GM12878 (cell line): ENCODE measurements at regions not wholly inside any gene's neighbourhood (a gene's known extent, or its start where the extent isn't known, plus 50 kb on each side); places are given as distances from the start of the nearest gene placed in this dataset.

Experiments
- ATAC-seq: fragments of 200-7000 bp; cut with Tn5 transposase; 3 replicates; pipeline ENCODE4 v1.9.1; 2020; ENCODE audit warnings: mild to moderate bottlenecking, moderate library complexity
- BruUV-seq: library from RNA; stranded (reverse); fragments of 400-500 nt; replicated peaks from 2 replicates; lab custom pipeline; 2021; lab: Mats Ljungman, UMichigan
- CTCF ChIA-PET: fragments of 300-600 bp; sonication (Branson Sonifier 250); formaldehyde crosslinking; extraction: SDS; loops from one replicate; lab custom pipeline; 2021; ENCODE audit warnings: inconsistent platforms; lab: Yijun Ruan, JAX
- POLR2A ChIA-PET: fragments of 350-600 bp; formaldehyde crosslinking; extraction: SDS; loops from one replicate; lab custom pipeline; 2021; ENCODE audit warnings: inconsistent platforms; lab: Charles Lee
- RAD21 ChIA-PET: fragments of 300-600 bp; sonication (Branson Sonifier 250); formaldehyde crosslinking; loops from one replicate; lab custom pipeline; 2023; ENCODE audit warnings: antibody characterized with exemption; ENCODE audit not compliant: unreplicated experiment; lab: Charles Lee
- SMC1A ChIA-PET: fragments of 300-600 bp; sonication (Branson Sonifier 250); formaldehyde crosslinking; loops from one replicate; lab custom pipeline; 2023; ENCODE audit not compliant: unreplicated experiment, uncharacterized antibody; lab: Charles Lee
- DNase-seq: peaks from one replicate; pipeline ENCODE4 v3.0.0-alpha.2; 2011; ENCODE audit warnings: low read depth, low spot score
- FAIRE-seq: peaks from 3 replicates; lab custom pipeline; 2011; peaks lifted over from hg19 to GRCh38; lab: Jason Lieb, UNC
- H2AFZ ChIP-seq: 2 replicates; pipeline ENCODE4 v1.6.0; 2011; ENCODE audit warnings: low read depth, low read length, control low read depth; ENCODE audit not compliant: control insufficient read depth
- H3K27ac ChIP-seq: 2 replicates; pipeline ENCODE4 v1.5.1; 2011; ENCODE audit warnings: control low read depth; ENCODE audit not compliant: control insufficient read depth, insufficient read depth
- H3K27me3 ChIP-seq, 2 experiments: replicated peaks in 1 of 2; 2 replicates each; pipeline versions ENCODE4 v1.6.0 to v1.6.1; 2011; ENCODE audit warnings: low read length in 1 of 2; ENCODE audit not compliant: control insufficient read depth in 2 of 2, insufficient read depth in 2 of 2
- H3K36me3 ChIP-seq, 2 experiments: 2 replicates each; pipeline ENCODE4 v1.5.1; 2011; ENCODE audit warnings: low read length in 1 of 2; ENCODE audit not compliant: control insufficient read depth in 2 of 2, insufficient read depth in 2 of 2
- H3K4me1 ChIP-seq: 2 replicates; pipeline ENCODE4 v1.6.1; 2011; ENCODE audit warnings: mild to moderate bottlenecking, low read length, moderate library complexity, mixed read lengths; ENCODE audit not compliant: control insufficient read depth, insufficient read depth
- H3K4me2 ChIP-seq: 2 replicates; pipeline ENCODE4 v1.6.0; 2011; ENCODE audit warnings: control low read depth; ENCODE audit not compliant: control insufficient read depth, insufficient read depth
- H3K4me3 ChIP-seq: fragments of 200-600 bp; sonication (generic); 2 replicates; pipeline ENCODE4 v1.5.1; 2016
- H3K79me2 ChIP-seq: 2 replicates; pipeline ENCODE4 v1.6.0; 2011; ENCODE audit warnings: low read length; ENCODE audit not compliant: control insufficient read depth, insufficient read depth
- H3K9ac ChIP-seq: 2 replicates; pipeline ENCODE4 v1.8.0; 2011; ENCODE audit warnings: low read length, control low read depth, mixed read lengths; ENCODE audit not compliant: control insufficient read depth, insufficient read depth
- H3K9me3 ChIP-seq: replicated peaks from 3 replicates; pipeline ENCODE4 v1.5.1; 2011; ENCODE audit warnings: mild to moderate bottlenecking, low read length; ENCODE audit not compliant: control insufficient read depth, insufficient read depth
- H4K20me1 ChIP-seq: 2 replicates; pipeline ENCODE4 v1.6.0; 2011; ENCODE audit not compliant: control insufficient read depth, insufficient read depth
- ATF7 ChIP-seq: fragments of 450-650 bp; IDR thresholded peaks from 2 replicates; pipeline ENCODE4 v1.6.1; 2016; ENCODE audit warnings: low read depth, mild to moderate bottlenecking
- BACH1 ChIP-seq: fragments of 450-650 bp; IDR thresholded peaks from 2 replicates; pipeline ENCODE4 v1.6.1; 2017; ENCODE audit warnings: mild to moderate bottlenecking, borderline replicate concordance
- CREB1 ChIP-seq: IDR thresholded peaks from 2 replicates; pipeline ENCODE4 v1.6.1; 2012; ENCODE audit warnings: low read depth, mild to moderate bottlenecking, inconsistent platforms
- KDM1A ChIP-seq: fragments of 200-600 bp; sonication (generic); IDR thresholded peaks from 2 replicates; pipeline ENCODE4 v1.6.1; 2016; ENCODE audit warnings: borderline replicate concordance
- MTA2 ChIP-seq: fragments of 450-650 bp; IDR thresholded peaks from 2 replicates; pipeline ENCODE4 v1.6.1; 2016; ENCODE audit warnings: low read depth, mild to moderate bottlenecking, moderate library complexity
- NFXL1 ChIP-seq: fragments of 450-650 bp; IDR thresholded peaks from 2 replicates; pipeline ENCODE4 v1.6.1; 2017; ENCODE audit warnings: antibody characterized with exemption, mild to moderate bottlenecking, borderline replicate concordance
- PKNOX1 ChIP-seq: fragments of 450-650 bp; IDR thresholded peaks from 2 replicates; pipeline ENCODE4 v1.6.1; 2016; ENCODE audit warnings: mild to moderate bottlenecking
- PML ChIP-seq: IDR thresholded peaks from 2 replicates; pipeline ENCODE4 v1.6.1; 2012; ENCODE audit warnings: low read length, inconsistent platforms
- POU2F2 ChIP-seq: IDR thresholded peaks from 3 replicates; pipeline ENCODE4 v1.6.1; 2011; ENCODE audit warnings: low read depth, mild to moderate bottlenecking, low read length, borderline replicate concordance
- RELA ChIP-seq: fragments of 450-650 bp; IDR thresholded peaks from 2 replicates; pipeline ENCODE4 v1.8.0; 2014; ENCODE audit warnings: borderline replicate concordance; ENCODE audit not compliant: partially characterized antibody
- SMARCA5 ChIP-seq: fragments of 450-650 bp; IDR thresholded peaks from 2 replicates; pipeline ENCODE4 v1.6.1; 2017; ENCODE audit warnings: mild to moderate bottlenecking
- SREBF1 ChIP-seq: IDR thresholded peaks from 2 replicates; pipeline ENCODE4 v1.6.1; 2012; ENCODE audit warnings: mild to moderate bottlenecking, low read length
- STAT3 ChIP-seq: IDR thresholded peaks from 2 replicates; pipeline ENCODE4 v1.6.1; 2011; ENCODE audit warnings: low read depth, low read length, improper control_type of control experiment
- TAF1 ChIP-seq: IDR thresholded peaks from 2 replicates; pipeline ENCODE4 v1.6.1; 2011; ENCODE audit warnings: mild to moderate bottlenecking, low read depth, low read length, borderline replicate concordance
- YY1 ChIP-seq: IDR thresholded peaks from 2 replicates; pipeline ENCODE4 v1.6.1; 2011; ENCODE audit warnings: low read depth, mild to moderate bottlenecking, low read length
- WGBS: methylation state at CpG from one replicate; pipeline ENCODE4 v1.1.6; 2016; ENCODE audit warnings: low lambda C conversion rate; ENCODE audit not compliant: insufficient replicate concordance, insufficient coverage; ENCODE audit errors: missing lambda C conversion rate; 5-methylcytosine and 5-hydroxymethylcytosine counted together
- in situ Hi-C: fragments of 300-500 bp; cut with MboI; formaldehyde crosslinking; loops from 9 replicates; pipeline ENCODE4 v1.14.3; 2018; ENCODE audit warnings: mixed read lengths
- intact Hi-C: fragments of 100-400 bp; cut with micrococcal nuclease; formaldehyde crosslinking; loops from one replicate; pipeline ENCODE4 v1.14.2; 2022; ENCODE audit not compliant: unreplicated experiment
- TF ChIP-seq, protein P1 (sequence below): fragments of 450-650 bp; formaldehyde crosslinking; IDR thresholded peaks from 2 replicates; pipeline ENCODE4 v1.4.0; 2020; ENCODE audit warnings: mild to moderate bottlenecking, moderate library complexity

- ChIA-PET POLR2A (no interaction called here), CTCF (no interaction called here), RAD21 (no interaction called here), SMC1A (no interaction called here)
- no peaks in the 10 kb centered on the region for H3K27me3 ChIP-seq
- ATAC-seq (no peak), DNase-seq (no peak), FAIRE-seq (no peak)
- no peaks in the 10 kb centered on the region for H4K20me1 ChIP-seq
- H3K9ac ChIP-seq = no peak overlapping the region
- no peaks in the 10 kb centered on the region; the same call in 2 of the 3 replicates for H3K9me3 ChIP-seq
- H3K4me1 ChIP-seq = no peaks in the 10 kb centered on the region
- WGBS = 44% methylated on average over 3 of the region's 3 CpGs
- no peak overlapping the region for H3K4me3 ChIP-seq
- in situ Hi-C loops (no loop called here), intact Hi-C loops (no loop called here)
- H3K79me2 ChIP-seq = no peaks in the 10 kb centered on the region
- no peaks in the 10 kb centered on the region for H3K36me3 ChIP-seq
- no peak for TF ChIP-seq PML
- no peak for TF ChIP-seq RELA
- TF ChIP-seq, protein P1, sequence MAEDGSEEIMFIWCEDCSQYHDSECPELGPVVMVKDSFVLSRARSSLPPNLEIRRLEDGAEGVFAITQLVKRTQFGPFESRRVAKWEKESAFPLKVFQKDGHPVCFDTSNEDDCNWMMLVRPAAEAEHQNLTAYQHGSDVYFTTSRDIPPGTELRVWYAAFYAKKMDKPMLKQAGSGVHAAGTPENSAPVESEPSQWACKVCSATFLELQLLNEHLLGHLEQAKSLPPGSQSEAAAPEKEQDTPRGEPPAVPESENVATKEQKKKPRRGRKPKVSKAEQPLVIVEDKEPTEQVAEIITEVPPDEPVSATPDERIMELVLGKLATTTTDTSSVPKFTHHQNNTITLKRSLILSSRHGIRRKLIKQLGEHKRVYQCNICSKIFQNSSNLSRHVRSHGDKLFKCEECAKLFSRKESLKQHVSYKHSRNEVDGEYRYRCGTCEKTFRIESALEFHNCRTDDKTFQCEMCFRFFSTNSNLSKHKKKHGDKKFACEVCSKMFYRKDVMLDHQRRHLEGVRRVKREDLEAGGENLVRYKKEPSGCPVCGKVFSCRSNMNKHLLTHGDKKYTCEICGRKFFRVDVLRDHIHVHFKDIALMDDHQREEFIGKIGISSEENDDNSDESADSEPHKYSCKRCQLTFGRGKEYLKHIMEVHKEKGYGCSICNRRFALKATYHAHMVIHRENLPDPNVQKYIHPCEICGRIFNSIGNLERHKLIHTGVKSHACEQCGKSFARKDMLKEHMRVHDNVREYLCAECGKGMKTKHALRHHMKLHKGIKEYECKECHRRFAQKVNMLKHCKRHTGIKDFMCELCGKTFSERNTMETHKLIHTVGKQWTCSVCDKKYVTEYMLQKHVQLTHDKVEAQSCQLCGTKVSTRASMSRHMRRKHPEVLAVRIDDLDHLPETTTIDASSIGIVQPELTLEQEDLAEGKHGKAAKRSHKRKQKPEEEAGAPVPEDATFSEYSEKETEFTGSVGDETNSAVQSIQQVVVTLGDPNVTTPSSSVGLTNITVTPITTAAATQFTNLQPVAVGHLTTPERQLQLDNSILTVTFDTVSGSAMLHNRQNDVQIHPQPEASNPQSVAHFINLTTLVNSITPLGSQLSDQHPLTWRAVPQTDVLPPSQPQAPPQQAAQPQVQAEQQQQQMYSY (CRISPR knock-in tag) = no peak
- TF ChIP-seq CREB1 = no peak
- no peak for TF ChIP-seq POU2F2
- TF ChIP-seq SMARCA5 = no peak
- TF ChIP-seq KDM1A = no peak
- TF ChIP-seq YY1 = no peak
- no peak for TF ChIP-seq NFXL1
- no peak for TF ChIP-seq STAT3
- no peak for TF ChIP-seq PKNOX1
- TF ChIP-seq SREBF1 = no peak
- no peak for TF ChIP-seq ATF7
- no peak for TF ChIP-seq MTA2
- TF ChIP-seq BACH1 = no peak
- no peak for TF ChIP-seq TAF1
- no TSS peak for BruUV-seq
- no peak overlapping the region for H2AFZ ChIP-seq
- H3K4me2 ChIP-seq = no peak overlapping the region
- H3K27ac ChIP-seq = no peak overlapping the region
Observed at GRCh38 chr4:188372829-188373228, 233.6 kb downstream of the TRIML1 start.
